HT-29 (cell line): ENCODE measurements at regions not wholly inside any gene's neighbourhood (a gene's known extent, or its start where the extent isn't known, plus 50 kb on each side); places are given as distances from the start of the nearest gene placed in this dataset.
"Not testable (repeated sequence)": the region's sequence is repeated elsewhere in the genome, so short reads cannot be mapped to it uniquely, and the experiment has no call there.

Experiments
- DNase-seq: peaks from one replicate; pipeline ENCODE4 v3.0.0-alpha.2; 2015; ENCODE audit warnings: low spot score

GRCh38 chr9:136611606-136612005, 51.1 kb upstream of the EGFL7 start:
- peak; percentile 52 for DNase-seq

DNA sequence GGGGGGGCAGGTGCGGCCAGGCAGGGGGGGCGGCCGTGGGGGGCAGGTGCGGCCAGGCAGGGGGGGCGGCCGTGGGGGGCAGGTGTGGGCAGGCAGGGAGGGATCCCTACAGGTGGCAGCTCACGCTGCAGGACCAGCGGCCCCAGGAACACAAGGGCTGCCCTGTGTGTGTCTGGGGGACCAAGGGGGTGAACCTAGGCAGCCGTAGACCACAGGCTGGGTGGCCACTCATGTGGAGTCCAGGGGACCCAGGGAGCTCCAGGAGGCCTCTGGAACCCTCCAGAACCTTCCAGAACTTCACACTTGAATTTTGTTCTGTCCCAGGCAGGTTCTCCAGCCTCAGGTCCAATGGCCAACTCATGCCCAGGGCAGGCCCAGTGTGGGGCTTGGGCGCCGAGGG, 51.6 kb upstream of the EGFL7 start:
- no peak for DNase-seq

- no peak for DNase-seq
These were observed 52.3 kb upstream of the EGFL7 start for GRCh38 chr9:136610426-136610825.

GRCh38 chr9:136609838-136610311, 52.8 kb upstream of the EGFL7 start:
- no peak for DNase-seq

DNA sequence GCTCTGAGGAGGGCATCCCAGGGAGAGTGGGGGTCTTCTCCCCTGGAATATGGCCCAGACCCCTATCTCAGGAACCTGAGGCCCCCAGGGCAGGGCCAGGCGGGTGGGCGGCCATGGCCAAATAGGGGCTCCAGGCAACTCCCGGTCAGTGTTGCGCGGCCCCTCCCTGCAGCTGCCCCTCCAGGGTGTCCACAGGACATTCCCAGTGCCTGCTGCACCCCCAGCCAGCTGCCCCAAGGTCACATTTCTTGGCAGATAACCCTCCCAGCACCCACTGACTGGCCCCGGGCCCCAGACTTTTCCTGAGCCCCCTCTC, 53.6 kb upstream of the EGFL7 start:
- no peak for DNase-seq

- no peak for DNase-seq
These were observed 54.2 kb upstream of the EGFL7 start for GRCh38 chr9:136608348-136609159.

GRCh38 chr9:136607334-136607919, 55.3 kb upstream of the EGFL7 start:
- no peak for DNase-seq

- DNase-seq: peak; percentile 52
These were observed 55.9 kb upstream of the EGFL7 start for GRCh38 chr9:136606687-136607333.

- no peak for DNase-seq
These were observed 56.6 kb upstream of the EGFL7 start for GRCh38 chr9:136605988-136606660.

DNA sequence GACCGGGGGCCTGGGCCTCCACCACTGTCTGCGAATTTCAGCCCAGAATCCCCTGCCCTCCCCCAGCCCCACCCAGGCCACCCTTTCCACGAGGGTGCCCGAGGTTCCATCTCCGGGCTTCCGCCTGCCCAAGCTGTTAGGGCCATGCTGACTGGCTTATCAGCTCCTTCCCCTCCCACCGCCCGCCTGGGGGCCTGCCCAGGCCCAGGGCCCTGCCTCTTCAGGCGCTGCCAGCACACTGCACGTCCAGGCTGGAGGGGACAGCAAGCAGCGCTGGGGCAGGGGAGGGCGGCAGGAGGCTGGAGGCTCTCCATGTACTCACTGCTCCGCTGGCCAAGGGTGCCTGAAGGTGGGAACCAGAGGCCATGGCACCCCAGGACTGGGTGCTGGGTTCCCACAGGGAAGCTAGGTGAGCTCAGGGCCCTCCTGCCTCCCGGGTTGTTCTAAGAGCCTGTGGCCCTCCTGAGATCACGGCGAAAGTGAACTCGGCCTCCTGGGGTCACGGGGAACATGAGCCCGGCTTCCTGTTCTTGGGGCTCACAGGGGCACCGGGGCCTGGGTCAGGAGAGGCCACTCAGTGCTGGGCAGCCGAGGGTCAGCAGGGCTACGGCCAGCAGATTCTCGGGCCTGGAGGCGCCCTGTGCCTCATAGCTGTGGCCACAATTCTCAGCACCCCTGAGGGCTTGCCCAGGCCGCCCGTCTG, 57.7 kb upstream of the EGFL7 start:
- no peak for DNase-seq

- no peak for DNase-seq
These were observed 58.3 kb upstream of the NOTCH1 start for GRCh38 chr9:136603901-136604814.

DNA sequence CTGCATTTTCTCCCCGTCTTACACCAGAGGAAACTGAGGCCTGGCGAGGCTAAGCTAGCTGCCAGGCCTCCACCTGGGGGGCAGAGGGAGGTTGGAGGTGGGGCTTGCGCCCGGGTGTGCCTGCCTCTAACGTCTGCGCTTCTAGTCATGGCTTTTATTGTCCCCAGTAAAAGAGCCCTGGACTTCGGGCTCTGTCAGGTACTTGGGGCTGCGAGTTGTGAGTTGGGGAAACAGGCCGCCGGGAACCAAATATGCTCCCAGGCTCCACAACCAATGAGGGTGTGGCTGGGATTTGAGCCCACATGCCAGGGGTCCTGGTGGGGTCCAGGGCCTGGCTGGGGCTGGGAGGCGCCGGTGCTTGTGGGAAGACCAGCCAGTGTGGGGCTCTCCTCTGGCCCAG, 57.4 kb upstream of the NOTCH1 start:
- no peak for DNase-seq

GRCh38 chr9:136602193-136602885, 56.5 kb upstream of the NOTCH1 start:
- no peak for DNase-seq

DNA sequence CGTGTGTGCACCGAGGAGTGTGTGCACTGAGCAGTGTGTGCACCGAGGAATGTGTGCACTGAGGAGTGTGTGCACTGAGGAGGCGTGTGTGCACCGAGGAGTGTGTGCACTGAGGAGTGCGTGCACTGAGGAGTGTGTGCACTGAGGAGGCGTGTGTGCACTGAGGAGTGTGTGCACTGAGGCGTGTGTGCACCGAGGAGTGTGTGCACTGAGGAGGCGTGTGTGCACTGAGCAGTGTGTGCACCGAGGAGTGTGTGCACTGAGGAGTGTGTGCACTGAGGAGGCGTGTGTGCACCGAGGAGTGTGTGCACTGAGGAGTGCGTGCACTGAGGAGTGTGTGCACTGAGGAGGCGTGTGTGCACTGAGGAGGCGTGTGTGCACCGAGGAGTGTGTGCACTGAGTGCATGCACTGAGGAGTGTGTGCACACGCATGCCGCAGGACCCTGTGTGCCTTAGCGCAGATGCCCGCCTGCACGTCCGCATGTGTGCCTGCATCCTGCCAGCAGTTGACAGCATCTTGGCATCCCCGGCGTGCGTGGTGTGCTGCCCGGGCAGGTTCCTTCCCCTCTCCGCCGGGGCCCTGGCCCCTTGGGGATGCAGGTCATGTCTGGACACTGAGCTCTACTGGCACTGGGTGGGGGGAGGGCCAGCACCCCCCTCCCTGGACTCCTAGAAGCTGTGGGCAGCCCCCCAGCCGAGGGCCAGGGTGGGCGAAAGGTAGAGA, 55.6 kb upstream of the NOTCH1 start:
- DNase-seq: not testable (repeated sequence)

DNA sequence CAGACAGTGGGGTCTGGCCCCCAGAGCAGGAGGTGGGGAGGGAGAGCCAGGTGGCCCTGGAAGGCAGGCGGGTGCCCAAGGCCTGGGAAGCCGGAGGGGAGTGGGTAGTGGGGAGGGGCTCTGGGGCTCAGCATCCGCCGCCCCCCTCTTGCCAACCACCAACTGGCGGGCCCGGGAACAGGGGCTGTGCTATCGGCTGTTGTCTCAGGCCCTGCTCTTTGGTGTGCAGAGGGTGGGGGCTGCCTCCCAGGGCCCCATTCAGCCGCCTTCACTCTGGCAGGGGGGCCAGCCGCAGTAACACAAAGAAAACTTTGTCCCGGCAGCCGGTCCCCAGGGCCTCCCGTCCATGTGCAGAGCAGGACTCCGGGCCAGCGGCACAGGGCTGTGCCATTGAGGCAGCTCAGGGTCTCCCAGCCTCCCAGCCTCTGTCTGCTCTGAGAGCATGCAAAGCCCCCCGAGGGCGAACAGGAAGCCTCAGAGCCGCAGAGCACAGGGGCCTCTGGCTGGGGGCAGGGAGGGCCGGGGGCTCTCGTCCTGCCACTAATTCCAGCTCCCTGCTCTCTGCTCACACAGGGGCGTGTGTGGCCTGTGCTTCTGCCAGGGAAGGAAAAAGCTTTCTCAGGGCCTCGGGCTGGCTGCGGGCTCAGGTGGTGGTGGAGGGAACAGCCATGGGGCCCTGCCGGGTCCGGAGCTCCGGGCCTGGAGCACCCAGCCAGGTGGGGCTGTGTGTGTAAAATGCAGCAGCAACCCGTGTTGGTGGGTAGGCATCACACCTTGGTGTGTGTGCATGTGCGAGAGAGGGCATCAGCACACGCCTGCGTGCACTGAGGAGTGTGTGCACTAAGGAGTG, 54.2 kb upstream of the NOTCH1 start:
- no peak for DNase-seq

- DNase-seq: no peak
These were observed 53.3 kb upstream of the NOTCH1 start for GRCh38 chr9:136599074-136599531.

- not testable (repeated sequence) for DNase-seq
These were observed 52.7 kb upstream of the NOTCH1 start for GRCh38 chr9:136598390-136599073.

- DNase-seq: no peak
These were observed 52.1 kb upstream of the NOTCH1 start for GRCh38 chr9:136597965-136598364.
